ENCODE measurements at regions not wholly inside any gene's neighbourhood (a gene's known extent, or its start where the extent isn't known, plus 50 kb on each side); places are given as distances from the start of the nearest gene placed in this dataset.

DNA sequence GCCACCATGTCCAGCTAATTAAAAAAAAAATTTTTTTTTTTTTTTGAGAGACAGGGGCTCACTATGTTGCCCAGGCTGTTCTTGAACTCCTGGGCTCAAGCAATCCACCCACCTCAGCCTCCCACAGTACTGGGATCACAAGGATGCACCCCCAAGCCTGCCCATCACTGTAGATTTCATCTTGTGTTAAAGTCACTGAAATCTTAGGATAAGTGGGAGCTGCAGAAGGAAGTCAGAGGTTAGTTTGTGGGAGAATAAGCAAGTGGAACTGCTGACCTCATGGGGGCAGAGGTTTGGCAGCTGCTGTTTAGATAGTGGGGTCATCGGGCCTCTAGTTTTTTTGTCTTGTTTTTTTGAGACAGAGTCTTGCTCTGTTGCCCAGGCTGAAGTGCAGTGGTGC, 59.7 kb upstream of the MAX start:
- TF ChIP-seq EZH2 (IDR thresholded peaks at IDR 0.05; ENCODE audit: insufficient read depth, poor library complexity, severe bottlenecking) (no peak), EZH2phosphoT487 (IDR thresholded peaks at IDR 0.05; ENCODE audit: insufficient read depth, low read depth) (no peak)
